GM18499 (cell line): ENCODE measurements at regions not wholly inside any gene's neighbourhood (a gene's known extent, or its start where the extent isn't known, plus 50 kb on each side); places are given as distances from the start of the nearest gene placed in this dataset.
"Not testable (repeated sequence)": the region's sequence is repeated elsewhere in the genome, so short reads cannot be mapped to it uniquely, and the experiment has no call there.

Experiments
- ATAC-seq: cut with Tn5 transposase; IDR thresholded peaks from one replicate; pipeline ENCODE4 v1.9.1; 2021; ENCODE audit warnings: moderate number of reproducible peaks; ENCODE audit not compliant: insufficient read depth, unreplicated experiment

DNA sequence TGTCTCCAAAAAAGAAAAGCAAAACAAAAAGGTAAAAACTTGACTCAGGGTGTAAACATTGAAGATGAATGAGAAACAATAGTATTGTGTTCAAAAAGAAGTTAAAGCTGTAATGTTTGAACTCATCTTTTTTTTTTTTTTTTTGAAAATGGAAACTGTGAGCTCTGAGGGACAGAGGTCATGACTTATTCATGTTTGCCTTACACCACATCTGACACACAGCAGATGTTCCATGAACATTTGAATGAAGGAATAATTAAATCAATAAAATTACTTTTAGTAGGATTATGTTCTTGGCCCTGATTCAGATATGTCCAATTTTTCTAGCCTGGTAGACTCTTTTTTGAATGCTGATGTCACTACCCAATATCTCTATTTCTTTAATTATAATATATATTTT, 95.7 kb upstream of the MED13 start:
- no peak for ATAC-seq

- ATAC-seq: no peak
These were observed 94.9 kb upstream of the MED13 start for GRCh38 chr17:62159994-62160393.

DNA sequence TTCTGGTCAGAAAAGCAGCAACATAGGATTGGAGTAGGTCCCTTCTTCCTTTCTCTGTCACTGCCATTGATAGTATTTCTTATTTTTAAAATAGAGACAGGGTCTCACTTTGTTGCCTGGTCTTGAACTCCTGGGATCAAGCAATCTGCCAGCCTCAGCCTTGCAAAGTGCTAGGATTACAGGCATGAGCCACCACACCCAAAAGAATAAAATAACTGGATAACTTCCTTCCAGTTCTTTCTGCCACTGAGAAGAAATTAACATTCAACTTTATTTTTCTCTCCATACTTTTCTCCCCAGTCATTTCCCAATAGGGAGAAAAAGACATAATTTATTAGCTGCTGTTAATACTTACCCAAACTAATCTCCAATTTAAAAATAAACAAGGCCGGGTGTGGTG, 91.9 kb upstream of the MED13 start:
- ATAC-seq: no peak

GRCh38 chr17:62154909-62155308, 89.8 kb upstream of the MED13 start:
- ATAC-seq: no peak

GRCh38 chr17:62150471-62150870, 85.4 kb upstream of the MED13 start:
- ATAC-seq: no peak

DNA sequence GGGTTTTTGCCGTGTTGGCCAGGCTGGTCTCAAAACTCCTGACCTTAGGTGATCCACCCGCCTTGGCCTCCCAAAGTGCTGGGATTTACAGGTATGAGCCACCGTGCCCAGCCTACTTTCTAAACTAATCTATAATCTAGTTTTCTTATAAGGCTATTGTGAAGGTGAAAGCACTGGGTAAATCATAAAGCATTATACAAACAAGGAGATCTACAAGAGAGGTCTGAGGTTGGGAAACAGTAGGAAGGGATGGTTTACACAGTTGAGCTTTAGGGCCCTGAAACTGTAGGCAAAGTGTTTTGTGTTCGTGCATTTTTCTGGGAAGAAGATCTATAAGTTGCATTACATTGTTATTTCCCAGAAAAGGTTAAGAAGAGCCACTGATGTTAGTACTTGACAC, 84.9 kb upstream of the MED13 start:
- ATAC-seq: no peak

DNA sequence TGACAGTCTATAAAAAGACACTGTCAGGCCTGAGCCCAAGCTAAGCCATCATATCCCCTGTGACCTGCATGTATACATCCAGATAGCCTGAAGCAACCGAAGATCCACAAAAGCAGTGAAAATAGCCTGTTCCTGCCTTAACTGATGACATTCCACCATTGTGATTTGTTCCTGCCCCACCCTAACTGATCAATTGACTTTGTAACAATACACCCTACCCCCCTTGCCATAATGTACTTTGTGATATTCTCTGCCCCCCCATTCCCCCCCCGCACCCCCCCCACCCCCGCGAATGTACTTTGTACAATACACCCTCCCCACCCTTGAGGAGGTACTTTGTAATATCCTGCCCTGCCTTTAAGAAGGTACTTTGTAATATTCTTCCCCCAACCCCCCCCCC, 82.2 kb upstream of the MED13 start:
- no peak for ATAC-seq

- ATAC-seq: no peak
These were observed 75.8 kb upstream of the MED13 start for GRCh38 chr17:62140836-62141235.

DNA sequence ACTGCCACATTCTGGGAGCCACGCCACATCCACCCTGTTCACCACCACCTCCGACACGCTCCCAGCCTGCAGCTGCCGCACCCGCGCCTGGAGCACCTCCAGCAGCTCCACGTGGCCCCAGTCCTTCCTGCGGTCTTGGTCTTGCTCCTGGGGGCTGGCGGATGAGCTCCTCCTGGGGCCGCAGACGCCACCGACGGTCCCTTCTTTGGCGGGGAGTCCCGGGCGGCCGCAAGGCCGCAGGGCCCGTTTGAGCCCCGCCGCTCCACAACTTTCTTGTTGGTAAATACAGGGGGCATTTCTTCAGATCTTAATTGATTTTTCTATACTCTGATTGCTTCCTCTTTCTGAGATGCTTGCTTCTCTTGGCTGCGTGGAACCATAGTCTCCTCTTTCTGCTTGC, 75.3 kb upstream of the MED13 start:
- ATAC-seq: no peak

- ATAC-seq: not testable (repeated sequence)
These were observed 74.7 kb upstream of the MED13 start for GRCh38 chr17:62139690-62140354.

DNA sequence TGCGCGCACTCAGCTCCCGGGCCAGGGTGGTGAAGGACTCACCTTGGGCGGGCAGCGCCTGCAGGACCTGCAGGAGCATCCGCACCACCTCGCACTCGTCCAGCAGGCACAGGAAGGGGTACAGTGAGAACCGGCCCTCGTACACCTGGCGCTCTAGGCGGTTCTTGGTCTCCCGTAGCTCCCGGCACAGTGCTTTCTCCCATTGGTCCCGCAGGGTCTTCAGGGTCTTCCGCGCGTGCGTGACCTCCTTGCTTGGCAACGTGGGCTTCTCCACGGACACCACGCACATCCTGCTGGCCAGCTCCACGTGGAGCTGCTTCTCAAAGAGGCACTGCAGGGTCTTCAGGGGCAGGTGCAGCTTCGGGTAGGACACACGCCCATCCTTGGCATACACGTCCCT, 74.1 kb upstream of the MED13 start:
- ATAC-seq: no peak

DNA sequence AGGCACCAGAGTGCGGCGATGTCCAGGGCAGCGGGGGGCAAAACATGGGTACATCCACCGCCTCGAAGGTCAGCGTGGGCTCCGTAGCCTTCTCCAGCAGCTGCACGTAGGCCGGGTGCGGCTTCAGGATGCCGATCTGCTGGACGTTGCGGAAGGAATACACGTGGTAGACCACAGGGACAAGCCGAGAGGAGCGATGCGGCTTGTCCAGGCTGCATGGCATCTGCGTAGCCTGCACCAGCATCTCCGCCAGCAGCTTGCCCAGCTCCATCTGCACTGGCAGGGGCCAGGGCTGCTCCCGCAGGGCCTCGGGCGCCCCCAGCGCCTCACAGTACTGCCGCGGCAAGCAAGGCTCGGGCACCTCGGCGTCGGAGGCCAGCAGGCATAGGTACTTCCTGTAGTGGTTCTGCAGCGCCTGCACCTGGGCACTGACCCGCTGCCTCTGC, 73.6 kb upstream of the MED13 start:
- not testable (repeated sequence) for ATAC-seq

DNA sequence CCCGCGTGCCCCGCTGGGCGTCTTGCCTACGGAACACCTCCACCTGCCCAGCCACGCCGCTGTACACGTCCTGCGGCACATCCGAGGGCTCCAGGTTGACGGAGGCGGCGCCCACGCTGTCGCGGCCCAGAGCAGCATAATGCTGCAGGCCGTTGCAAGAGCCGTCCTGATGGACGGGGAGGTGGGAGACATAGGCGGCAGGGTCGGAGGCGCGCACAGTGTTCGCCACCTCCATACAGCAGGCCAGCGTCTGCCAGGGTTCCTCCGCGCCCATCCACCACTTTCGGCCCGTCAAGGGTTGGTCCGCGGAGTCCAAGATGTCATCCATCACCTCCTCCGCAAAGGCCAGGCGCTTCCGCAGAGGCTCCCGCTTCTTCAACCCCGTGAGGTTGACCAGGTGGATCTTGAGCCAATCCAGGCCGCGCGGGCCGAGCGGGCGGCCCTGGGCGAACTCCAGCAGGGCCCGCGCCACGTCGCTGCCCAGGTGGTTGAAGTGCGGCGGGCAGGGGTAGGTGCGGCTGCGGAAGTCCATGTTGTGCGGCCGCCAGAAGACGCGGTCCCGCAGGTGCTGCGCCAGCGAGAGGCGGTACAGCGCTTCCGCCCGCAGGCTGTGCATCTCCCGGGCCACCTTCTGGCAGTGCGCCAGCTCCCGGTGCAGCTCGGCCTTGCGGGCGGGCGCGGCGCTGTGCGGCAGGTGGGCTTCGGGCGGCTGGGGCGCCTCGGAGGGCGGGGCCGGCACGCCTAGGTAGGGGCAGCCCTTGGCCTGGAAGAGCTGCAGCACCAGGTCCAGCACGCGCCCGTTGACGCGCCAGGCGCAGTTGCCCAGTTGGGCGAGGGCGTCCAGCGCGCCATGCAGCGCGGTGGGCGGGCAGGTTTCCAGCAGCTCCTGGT, 72.9 kb upstream of the MED13 start:
- ATAC-seq: not testable (repeated sequence)

GRCh38 chr17:62137013-62137733, 72.1 kb upstream of the MED13 start:
- not testable (repeated sequence) for ATAC-seq

DNA sequence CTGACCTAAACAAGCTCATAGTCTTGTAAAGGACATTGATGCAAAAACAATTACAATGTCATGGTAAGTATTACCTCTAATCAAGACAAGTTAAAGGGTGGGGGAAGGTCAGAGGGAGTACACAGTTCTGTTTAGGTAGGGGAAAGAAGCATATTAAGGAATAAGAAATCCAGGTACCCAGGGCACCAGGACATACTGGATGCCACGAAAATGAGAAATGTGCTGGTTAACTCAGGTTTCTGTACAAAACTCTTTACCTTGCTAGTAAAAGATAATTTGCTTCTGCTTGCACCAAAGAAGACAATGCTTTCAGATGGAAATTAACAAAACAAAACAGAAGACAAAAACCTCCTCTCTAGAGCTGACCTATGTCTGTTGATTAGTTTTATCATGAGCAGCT, 70.7 kb upstream of the MED13 start:
- ATAC-seq: no peak

DNA sequence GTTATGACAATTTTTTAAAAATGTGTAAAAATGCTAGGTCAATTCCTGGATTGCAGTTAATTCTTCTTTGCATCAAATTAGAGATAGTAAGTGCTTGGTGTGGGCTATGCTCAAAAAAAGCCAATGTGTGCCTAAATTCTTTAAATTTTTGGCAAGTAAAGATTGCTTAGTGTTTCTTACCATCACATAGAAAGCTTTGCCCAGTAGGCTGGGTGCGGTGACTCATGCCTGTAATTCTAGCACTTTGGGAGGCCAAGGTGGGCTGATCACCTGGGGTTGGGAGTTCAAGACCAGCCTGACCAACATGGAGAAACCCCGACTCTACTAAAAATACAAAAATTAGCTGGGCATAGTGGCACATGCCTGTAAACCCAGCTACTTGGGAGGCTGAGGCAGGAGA, 70.0 kb upstream of the MED13 start:
- not testable (repeated sequence) for ATAC-seq

- ATAC-seq: no peak
These were observed 69.3 kb upstream of the MED13 start for GRCh38 chr17:62134397-62134796.

DNA sequence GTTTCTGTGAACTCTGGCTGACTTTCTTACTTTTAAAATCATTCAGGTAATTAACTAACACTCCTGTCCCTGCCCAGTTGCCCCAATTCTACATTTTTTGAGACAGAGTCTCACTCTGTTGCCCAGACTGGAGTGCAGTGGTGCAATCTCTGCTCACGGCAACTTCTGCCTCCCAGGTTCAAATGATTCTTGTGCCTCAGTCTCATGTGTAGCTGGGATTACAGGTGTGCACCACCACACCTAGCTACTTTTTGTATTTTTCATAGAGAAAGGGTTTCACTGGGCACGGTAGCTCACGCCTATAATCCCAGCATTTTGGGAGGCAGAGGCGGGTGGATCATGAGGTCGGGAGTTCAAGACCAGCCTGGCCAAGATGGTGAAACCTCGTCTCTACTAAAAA, 66.2 kb upstream of the MED13 start:
- ATAC-seq: not testable (repeated sequence)

DNA sequence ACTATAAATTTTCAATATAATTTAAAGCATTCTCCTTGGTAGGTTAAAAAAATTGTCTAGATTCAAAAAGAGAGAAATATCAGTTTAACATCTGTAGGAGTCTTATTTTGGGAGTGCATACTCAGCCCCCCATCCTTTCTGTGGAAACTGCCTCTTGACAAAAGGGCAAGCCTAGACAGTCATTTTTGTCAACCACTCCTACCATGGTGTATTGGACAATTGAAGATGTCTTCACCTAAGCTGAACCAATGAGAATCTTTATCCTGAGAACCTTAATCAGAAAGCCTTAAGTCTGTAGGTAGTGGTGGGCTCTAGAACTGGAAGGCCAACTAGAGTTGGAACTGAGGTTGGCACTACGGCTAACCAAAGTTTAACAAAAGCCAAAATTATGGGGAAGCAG, 65.7 kb upstream of the MED13 start:
- no peak for ATAC-seq

DNA sequence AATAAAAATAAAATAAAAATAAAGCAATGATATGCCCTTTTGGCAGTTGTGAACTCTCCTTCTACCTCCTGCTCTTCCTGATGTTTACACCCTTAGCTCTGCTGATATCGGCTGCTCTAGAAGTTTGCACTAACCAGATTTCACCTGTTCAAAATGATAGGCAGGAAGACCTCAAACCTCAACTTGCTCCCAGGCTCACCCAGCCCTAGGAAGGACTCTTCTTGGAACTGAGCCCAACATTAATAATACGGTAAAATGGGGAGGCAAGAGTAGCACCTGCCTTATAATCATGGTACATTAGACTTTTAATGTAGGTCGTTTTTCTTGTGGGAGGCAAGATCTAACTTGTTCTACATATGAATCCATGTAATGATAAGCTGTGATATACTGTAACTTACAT, 61.2 kb upstream of the MED13 start:
- ATAC-seq: no peak

DNA sequence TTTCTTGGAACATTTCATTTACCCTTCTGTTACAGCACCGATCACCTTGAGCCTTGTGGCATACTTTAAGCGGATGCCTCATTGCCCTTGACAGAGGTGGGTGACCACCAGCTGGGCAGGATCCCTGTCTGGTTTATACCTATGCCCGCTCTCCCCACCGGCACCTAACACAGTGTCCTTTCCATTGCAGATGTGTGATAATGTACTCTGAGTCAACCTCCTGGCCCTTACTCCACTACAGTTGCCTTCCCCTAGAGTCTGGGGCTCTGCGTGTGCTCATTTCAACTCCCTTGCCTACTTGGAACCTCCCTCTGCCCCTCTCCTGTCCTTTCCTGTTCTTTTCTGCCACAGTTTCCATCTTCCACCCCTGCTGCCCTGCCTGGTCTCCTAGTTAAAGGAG, 60.2 kb upstream of the MED13 start:
- ATAC-seq: no peak
